C4-2B (cell line): ENCODE measurements at regions not wholly inside any gene's neighbourhood (a gene's known extent, or its start where the extent isn't known, plus 50 kb on each side); places are given as distances from the start of the nearest gene placed in this dataset.

Experiments
- H3K27ac ChIP-seq: fragments of 450-650 bp; 2 replicates; pipeline ENCODE4 v1.5.1; 2017
- CTCF ChIP-seq: fragments of 450-650 bp; conservative IDR thresholded peaks from 2 replicates; pipeline ENCODE4 v1.5.1; 2017; ENCODE audit warnings: mild to moderate bottlenecking
- ZFX ChIP-seq: fragments of 450-650 bp; IDR thresholded peaks from 2 replicates; pipeline ENCODE4 v1.6.1; 2017

- no peak for TF ChIP-seq ZFX
- TF ChIP-seq CTCF: no peak
- no peak overlapping the region for H3K27ac ChIP-seq
Measured at GRCh38 chr4:146076081-146076480, 99.4 kb upstream of the LSM6 start.

- no peak overlapping the region for H3K27ac ChIP-seq
- no peak for TF ChIP-seq ZFX
- TF ChIP-seq CTCF: no peak
Measured at GRCh38 chr4:146073517-146073916, 102.0 kb upstream of the LSM6 start.

- TF ChIP-seq CTCF (no peak), ZFX (no peak)
- H3K27ac ChIP-seq: no peak overlapping the region
Measured at GRCh38 chr4:146072376-146072775, 103.1 kb upstream of the LSM6 start.

- H3K27ac ChIP-seq: no peak overlapping the region
- TF ChIP-seq ZFX (no peak), CTCF (no peak)
Measured at GRCh38 chr4:146071390-146071789, 104.1 kb upstream of the LSM6 start.

- TF ChIP-seq CTCF: no peak
- TF ChIP-seq ZFX: no peak
- H3K27ac ChIP-seq: no peak overlapping the region
Measured at GRCh38 chr4:146063143-146063542, 112.4 kb upstream of the LSM6 start.

GRCh38 chr4:146062340-146062739 lies 113.2 kb upstream of the LSM6 start:
- TF ChIP-seq CTCF (no peak), ZFX (no peak)
- H3K27ac ChIP-seq: no peak overlapping the region

GRCh38 chr4:146061610-146062334 lies 113.7 kb upstream of the LSM6 start:
- TF ChIP-seq CTCF: no peak
- TF ChIP-seq ZFX: no peak
- H3K27ac ChIP-seq: no peak overlapping the region
